H1 (cell line): ENCODE measurements at regions not wholly inside any gene's neighbourhood (a gene's known extent, or its start where the extent isn't known, plus 50 kb on each side); places are given as distances from the start of the nearest gene placed in this dataset.
"Not testable (repeated sequence)": the region's sequence is repeated elsewhere in the genome, so short reads cannot be mapped to it uniquely, and the experiment has no call there.

ENCODE experiments used
- CTCF ChIA-PET: fragments of 300-600 bp; sonication (Branson Sonifier 250); formaldehyde crosslinking; loops from one replicate; lab custom pipeline; 2021; ENCODE audit not compliant: partially characterized antibody; lab: Charles Lee
- POLR2A ChIA-PET: fragments of 300-600 bp; sonication (Branson Sonifier 250); formaldehyde crosslinking; loops from one replicate; lab custom pipeline; 2021; ENCODE audit warnings: inconsistent platforms; ENCODE audit not compliant: partially characterized antibody; lab: Charles Lee
- DNase-seq, 2 experiments: peaks; one replicate each; pipeline versions ENCODE4 v3.0.0 to v3.0.0-alpha.2; 2010 to 2022; ENCODE audit warnings: low spot score in 2 of 2, low read depth in 1 of 2, mixed read lengths in 1 of 2
- FAIRE-seq: peaks from 2 replicates; lab custom pipeline; 2011; peaks lifted over from hg19 to GRCh38; lab: Jason Lieb, UNC
- H2AFZ ChIP-seq: 2 replicates; pipeline ENCODE4 v1.8.1; 2012; ENCODE audit warnings: low read length, inconsistent platforms
- H2AK5ac ChIP-seq: 2 replicates; pipeline ENCODE4 v1.6.1; 2013; ENCODE audit warnings: low read depth, low read length
- H2BK120ac ChIP-seq: replicated peaks from 2 replicates; pipeline ENCODE3; 2013; ENCODE audit warnings: low read depth, low read length, inconsistent platforms
- H2BK12ac ChIP-seq: 2 replicates; pipeline ENCODE4 v1.6.1; 2013; ENCODE audit warnings: low read depth, low read length
- H2BK15ac ChIP-seq: 2 replicates; pipeline ENCODE4 v1.6.1; 2013; ENCODE audit warnings: low read length
- H2BK20ac ChIP-seq: 2 replicates; pipeline ENCODE4 v1.6.1; 2013; ENCODE audit warnings: low read length
- H2BK5ac ChIP-seq: 2 replicates; pipeline ENCODE4 v1.6.1; 2013; ENCODE audit warnings: low read depth, low read length
- H3K14ac ChIP-seq: 2 replicates; pipeline ENCODE4 v1.6.1; 2013; ENCODE audit warnings: inconsistent platforms; ENCODE audit not compliant: insufficient read length
- H3K18ac ChIP-seq: 2 replicates; pipeline ENCODE4 v1.6.1; 2013; ENCODE audit warnings: low read length; ENCODE audit errors: extremely low read depth
- H3K23ac ChIP-seq: 2 replicates; pipeline ENCODE4 v1.6.1; 2013; ENCODE audit warnings: inconsistent platforms; ENCODE audit not compliant: insufficient read length
- H3K23me2 ChIP-seq: 2 replicates; pipeline ENCODE4 v1.6.1; 2013; ENCODE audit warnings: low read depth, low read length
- H3K27ac ChIP-seq: 2 replicates; pipeline ENCODE4 v1.6.1; 2011; ENCODE audit warnings: low read depth, low read length, inconsistent platforms
- H3K27me3 ChIP-seq, 4 experiments: replicated peaks in 1 of 4; 1 replicate in 1 of 4; 2 replicates in 3 of 4; pipeline versions ENCODE4 v1.6.1 to v1.8.1; 2011 to 2013; ENCODE audit warnings: low read length in 3 of 4, mild to moderate bottlenecking in 3 of 4, inconsistent platforms in 2 of 4, mixed read lengths in 2 of 4, moderate library complexity in 1 of 4; ENCODE audit not compliant: control insufficient read depth in 3 of 4, insufficient read depth in 3 of 4; ENCODE audit errors: extremely low read depth in 1 of 4
- H3K36me3 ChIP-seq, 4 experiments: 2 replicates each; pipeline versions ENCODE4 v1.6.1 to v1.8.1; 2011 to 2013; ENCODE audit warnings: mild to moderate bottlenecking in 4 of 4, low read length in 3 of 4, moderate library complexity in 2 of 4, control low read depth in 1 of 4, inconsistent platforms in 1 of 4; ENCODE audit not compliant: insufficient read depth in 4 of 4, control insufficient read depth in 2 of 4
- H3K4ac ChIP-seq: replicated peaks from 2 replicates; pipeline ENCODE3; 2013; ENCODE audit warnings: low read length, low read depth, mixed read lengths, inconsistent platforms; ENCODE audit not compliant: insufficient read length
- H3K4me1 ChIP-seq, 4 experiments: replicated peaks in 1 of 4; 1 replicate in 1 of 4; 2 replicates in 3 of 4; pipeline versions ENCODE4 v1.6.1 to v1.8.1; 2011 to 2013; ENCODE audit warnings: low read length in 3 of 4, inconsistent platforms in 2 of 4, mixed read lengths in 1 of 4; ENCODE audit not compliant: insufficient read depth in 4 of 4, control insufficient read depth in 3 of 4
- H3K4me2 ChIP-seq, 2 experiments: 2 replicates each; pipeline versions ENCODE4 v1.6.1 to v1.8.1; 2011 to 2013; ENCODE audit warnings: low read depth in 2 of 2, low read length in 2 of 2, control low read depth in 1 of 2, inconsistent platforms in 1 of 2, mild to moderate bottlenecking in 1 of 2; ENCODE audit not compliant: insufficient read depth in 1 of 2
- H3K4me3 ChIP-seq, 4 experiments: fragments of 200-600, 300-600 bp in 1 of 4; sonication (generic), shearing (Covaris generic), sonication (Bioruptor Twin) in 1 of 4; 2 replicates each; pipeline versions ENCODE4 v1.5.1 to v1.8.1; 2011 to 2016; ENCODE audit warnings: low read length in 4 of 4, low read depth in 3 of 4, control low read depth in 2 of 4, inconsistent platforms in 2 of 4, mild to moderate bottlenecking in 2 of 4, mixed read lengths in 1 of 4, moderate library complexity in 1 of 4; ENCODE audit not compliant: insufficient read depth in 2 of 4; ENCODE audit errors: extremely low read depth in 1 of 4
- H3K56ac ChIP-seq: replicated peaks from 2 replicates; pipeline ENCODE3; 2013; ENCODE audit warnings: low read depth, mild to moderate bottlenecking, mixed read lengths, low read length, inconsistent platforms; ENCODE audit not compliant: insufficient read length
- H3K79me1 ChIP-seq: 2 replicates; pipeline ENCODE4 v1.6.1; 2013; ENCODE audit warnings: low read depth, low read length, control low read depth
- H3K79me2 ChIP-seq, 2 experiments: 2 replicates each; pipeline versions ENCODE4 v1.6.1 to v1.8.1; 2012 to 2013; ENCODE audit warnings: low read length in 2 of 2, mild to moderate bottlenecking in 2 of 2, inconsistent platforms in 1 of 2; ENCODE audit not compliant: insufficient read depth in 2 of 2, control insufficient read depth in 1 of 2
- H3K9ac ChIP-seq, 4 experiments: replicated peaks in 1 of 4; 1 replicate in 1 of 4; 2 replicates in 3 of 4; pipeline versions ENCODE4 v1.6.1 to v1.8.1; 2011 to 2013; ENCODE audit warnings: low read depth in 3 of 4, low read length in 3 of 4, control low read depth in 2 of 4, mild to moderate bottlenecking in 2 of 4, moderate library complexity in 2 of 4, inconsistent platforms in 1 of 4; ENCODE audit errors: extremely low read depth in 1 of 4
- H3K9me3 ChIP-seq, 2 experiments: 2 replicates each; pipeline versions ENCODE4 v1.6.1 to v1.8.1; 2012 to 2013; ENCODE audit warnings: mild to moderate bottlenecking in 2 of 2, moderate library complexity in 2 of 2, control low read depth in 1 of 2, inconsistent platforms in 1 of 2, low read depth in 1 of 2, low read length in 1 of 2, mixed read lengths in 1 of 2; ENCODE audit not compliant: insufficient read depth in 2 of 2
- H4K20me1 ChIP-seq, 2 experiments: replicated peaks in 1 of 2; 2 replicates each; pipeline versions ENCODE3 to v1.8.1; 2011 to 2013; ENCODE audit warnings: inconsistent platforms in 2 of 2, low read length in 2 of 2, mild to moderate bottlenecking in 1 of 2; ENCODE audit not compliant: insufficient read depth in 2 of 2, control insufficient read depth in 1 of 2
- H4K5ac ChIP-seq: 2 replicates; pipeline ENCODE4 v1.6.1; 2013; ENCODE audit warnings: low read length, low read depth, mixed read lengths, inconsistent platforms; ENCODE audit not compliant: insufficient read length
- H4K8ac ChIP-seq: 2 replicates; pipeline ENCODE4 v1.8.0; 2013; ENCODE audit warnings: mild to moderate bottlenecking, moderate library complexity, low read length, inconsistent platforms; ENCODE audit not compliant: insufficient read depth; ENCODE audit errors: extremely low read depth
- H4K91ac ChIP-seq: replicated peaks from 2 replicates; pipeline ENCODE3; 2013; ENCODE audit warnings: low read length, mixed read lengths, inconsistent platforms; ENCODE audit not compliant: insufficient read length
- WGBS, 2 experiments: shearing (Covaris generic) in 1 of 2; methylation state at CpG; one replicate each; pipeline versions ENCODE4 v1.1.6 to v1.1.7; 2013 to 2015; ENCODE audit warnings: low lambda C conversion rate in 2 of 2, mixed read lengths in 2 of 2, inconsistent platforms in 1 of 2, low coverage in 1 of 2, missing lambda C conversion rate in 1 of 2; ENCODE audit not compliant: insufficient replicate concordance in 2 of 2, insufficient coverage in 1 of 2, insufficient read length in 1 of 2; ENCODE audit errors: extremely low coverage in 1 of 2, missing lambda C conversion rate in 1 of 2; 5-methylcytosine and 5-hydroxymethylcytosine counted together

DNA sequence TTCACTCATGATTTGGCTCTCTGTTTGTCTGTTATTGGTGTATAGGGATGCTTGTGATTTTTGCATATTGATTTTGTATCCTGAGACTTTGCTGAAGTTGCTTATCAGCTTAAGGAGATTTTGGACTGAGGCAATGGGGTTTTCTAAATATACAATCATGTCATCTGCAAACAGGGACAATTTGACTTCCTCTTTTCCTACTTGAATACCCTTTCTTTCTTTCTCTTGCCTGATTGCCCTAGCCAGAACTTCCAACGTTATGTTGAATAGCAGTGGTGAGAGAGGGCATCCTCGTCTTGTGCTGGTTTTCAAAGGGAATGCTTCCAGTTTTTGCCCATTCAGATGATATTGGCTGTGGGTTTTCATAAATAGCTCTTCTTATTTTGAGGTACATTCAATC, 104.7 kb downstream of the CCDC71L start:
- H3K9ac ChIP-seq, H3K9me3 ChIP-seq, H3K79me1 ChIP-seq, H3K36me3 ChIP-seq, H3K56ac ChIP-seq, H3K4ac ChIP-seq, H3K27ac ChIP-seq, DNase-seq, FAIRE-seq, H2BK15ac ChIP-seq, H2BK12ac ChIP-seq, H2BK120ac ChIP-seq, H3K27me3 ChIP-seq, H3K4me1 ChIP-seq, H3K18ac ChIP-seq, H3K4me3 ChIP-seq, H4K5ac ChIP-seq, H3K79me2 ChIP-seq, H4K8ac ChIP-seq, H3K4me2 ChIP-seq, POLR2A ChIA-PET, H2AFZ ChIP-seq, H4K20me1 ChIP-seq, H2AK5ac ChIP-seq, H2BK20ac ChIP-seq, H3K23ac ChIP-seq, H4K91ac ChIP-seq, H3K23me2 ChIP-seq, H2BK5ac ChIP-seq, CTCF ChIA-PET, H3K14ac ChIP-seq: not testable (repeated sequence)
- 88% methylated on average over 2 of the region's 2 CpGs; no CpG with 5 or more reads in 1 of the 2 experiments for WGBS, 2 experiments

DNA sequence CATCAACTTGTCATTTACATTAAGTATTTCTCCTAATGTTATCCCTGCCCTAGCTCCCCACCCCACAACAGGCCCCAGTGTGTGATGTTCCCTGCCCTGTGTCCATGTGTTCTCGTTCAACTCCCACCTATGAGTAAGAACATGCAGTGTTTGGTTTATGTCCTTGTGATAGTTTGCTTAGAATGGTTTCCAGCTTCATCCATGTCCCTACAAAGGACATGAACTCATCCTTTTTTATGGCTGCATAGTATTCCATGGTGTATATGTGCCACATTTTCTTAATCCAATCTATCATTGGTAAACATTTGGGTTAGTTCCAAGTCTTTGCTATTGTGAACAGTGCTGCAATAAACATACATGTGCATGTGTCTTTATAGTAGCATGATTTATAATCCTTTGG, 106.3 kb downstream of the CCDC71L start:
- H3K9ac ChIP-seq, H3K18ac ChIP-seq, H3K14ac ChIP-seq, H3K79me2 ChIP-seq, H2BK20ac ChIP-seq, H3K36me3 ChIP-seq, H4K5ac ChIP-seq, H3K23me2 ChIP-seq, H2AFZ ChIP-seq, H3K4me2 ChIP-seq, H2BK5ac ChIP-seq, H3K56ac ChIP-seq, H3K27ac ChIP-seq, H3K79me1 ChIP-seq, POLR2A ChIA-PET, DNase-seq, H3K4me1 ChIP-seq, CTCF ChIA-PET, H3K4me3 ChIP-seq, H2BK15ac ChIP-seq, H3K23ac ChIP-seq, H4K91ac ChIP-seq, H4K20me1 ChIP-seq, H2AK5ac ChIP-seq, H3K4ac ChIP-seq, H3K9me3 ChIP-seq, H4K8ac ChIP-seq, H2BK12ac ChIP-seq, FAIRE-seq, H3K27me3 ChIP-seq, H2BK120ac ChIP-seq: not testable (repeated sequence)
- 100% methylated on average over 1 of the region's 1 CpG; no CpG with 5 or more reads in 1 of the 2 experiments for WGBS, 2 experiments
